ENCODE measurements at regions not wholly inside any gene's neighbourhood (a gene's known extent, or its start where the extent isn't known, plus 50 kb on each side); places are given as distances from the start of the nearest gene placed in this dataset.
"Not testable (repeated sequence)": the region's sequence is repeated elsewhere in the genome, so short reads cannot be mapped to it uniquely, and the experiment has no call there.

DNA sequence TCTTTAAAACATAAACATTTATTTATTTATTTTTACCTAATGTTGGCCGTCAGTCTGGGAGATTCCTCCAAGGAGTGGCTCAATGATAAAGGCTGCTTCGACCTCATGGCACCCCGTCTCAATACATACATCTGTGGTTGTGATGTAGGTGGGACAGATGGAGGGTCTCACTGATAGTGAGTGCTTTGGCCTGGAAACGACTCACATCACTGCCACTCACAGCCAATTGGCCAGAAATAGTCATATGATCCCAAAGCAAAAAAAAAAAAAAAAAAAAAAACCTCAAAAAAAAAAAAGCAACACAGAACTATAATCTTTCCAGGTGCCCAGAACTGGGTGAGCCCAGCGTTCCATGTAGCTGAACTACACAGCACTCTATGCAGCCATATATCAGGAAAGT lies 125.4 kb downstream of the PSAT1 start:
- Histone ChIP-seq H3K36me3 (no peaks in the 10 kb centered on the region), H3K4me3 (no peak overlapping the region), H3K27me3 (no peaks in the 10 kb centered on the region), H3K4me1 (no peaks in the 10 kb centered on the region), H3K27ac (no peak overlapping the region), H3K9me3 (no peaks in the 10 kb centered on the region)
- TF ChIP-seq EP300 (IDR thresholded peaks at IDR 0.05) (no peak), POLR2AphosphoS5 (IDR thresholded peaks at IDR 0.05) (no peak), POLR2A (IDR thresholded peaks at IDR 0.05) (no peak)
- TF ChIP-seq, protein P1, sequence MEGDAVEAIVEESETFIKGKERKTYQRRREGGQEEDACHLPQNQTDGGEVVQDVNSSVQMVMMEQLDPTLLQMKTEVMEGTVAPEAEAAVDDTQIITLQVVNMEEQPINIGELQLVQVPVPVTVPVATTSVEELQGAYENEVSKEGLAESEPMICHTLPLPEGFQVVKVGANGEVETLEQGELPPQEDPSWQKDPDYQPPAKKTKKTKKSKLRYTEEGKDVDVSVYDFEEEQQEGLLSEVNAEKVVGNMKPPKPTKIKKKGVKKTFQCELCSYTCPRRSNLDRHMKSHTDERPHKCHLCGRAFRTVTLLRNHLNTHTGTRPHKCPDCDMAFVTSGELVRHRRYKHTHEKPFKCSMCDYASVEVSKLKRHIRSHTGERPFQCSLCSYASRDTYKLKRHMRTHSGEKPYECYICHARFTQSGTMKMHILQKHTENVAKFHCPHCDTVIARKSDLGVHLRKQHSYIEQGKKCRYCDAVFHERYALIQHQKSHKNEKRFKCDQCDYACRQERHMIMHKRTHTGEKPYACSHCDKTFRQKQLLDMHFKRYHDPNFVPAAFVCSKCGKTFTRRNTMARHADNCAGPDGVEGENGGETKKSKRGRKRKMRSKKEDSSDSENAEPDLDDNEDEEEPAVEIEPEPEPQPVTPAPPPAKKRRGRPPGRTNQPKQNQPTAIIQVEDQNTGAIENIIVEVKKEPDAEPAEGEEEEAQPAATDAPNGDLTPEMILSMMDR (IDR thresholded peaks at IDR 0.05): no peak
- intact Hi-C loops (cut with DNase I): no loop called here
- DNase-seq: no peak
- WGBS, 2 donors: 67 to 87% methylated on average over 5 of the region's 5 CpGs

GRCh38 chr9:78424299-78424698 lies 127.4 kb downstream of the PSAT1 start:
- intact Hi-C loops (cut with DNase I): no loop called here
- Histone ChIP-seq H3K36me3 (no peaks in the 10 kb centered on the region), H3K9me3 (no peaks in the 10 kb centered on the region), H3K27ac (no peak overlapping the region), H3K27me3 (no peaks in the 10 kb centered on the region), H3K4me3 (no peak overlapping the region), H3K4me1 (no peaks in the 10 kb centered on the region)
- no peak for DNase-seq
- TF ChIP-seq EP300 (IDR thresholded peaks at IDR 0.05): no peak
- no peak for TF ChIP-seq POLR2A (IDR thresholded peaks at IDR 0.05)
- no peak for TF ChIP-seq POLR2AphosphoS5 (IDR thresholded peaks at IDR 0.05)
- TF ChIP-seq, protein P1 (IDR thresholded peaks at IDR 0.05): no peak
- WGBS, 2 donors: 91 to 94% methylated on average over 3 of the region's 3 CpGs

DNA sequence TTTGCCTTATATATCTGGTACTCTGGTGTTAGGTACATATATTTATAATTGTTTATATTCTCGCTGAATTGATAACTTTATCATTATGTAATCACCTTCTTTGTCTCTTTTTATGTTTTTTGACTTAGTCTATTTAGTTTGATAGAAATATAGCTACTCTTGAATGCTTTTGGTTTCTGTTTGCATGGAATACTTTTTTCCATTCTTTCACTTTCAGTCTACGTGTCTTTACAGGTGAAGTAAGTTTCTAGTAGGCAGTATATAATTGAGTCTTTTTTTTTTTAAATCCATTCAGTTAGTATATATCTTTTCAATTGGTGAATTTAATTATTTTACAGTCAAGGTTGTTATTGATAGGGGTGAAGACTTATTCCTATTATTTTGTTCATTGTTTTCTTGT lies 131.7 kb downstream of the PSAT1 start:
- H3K4me3 ChIP-seq: no peak overlapping the region
- intact Hi-C loops (cut with DNase I): no loop called here
- H3K27ac ChIP-seq: no peak overlapping the region
- H3K27me3 ChIP-seq: no peaks in the 10 kb centered on the region
- no peaks in the 10 kb centered on the region for H3K36me3 ChIP-seq
- no peaks in the 10 kb centered on the region for H3K4me1 ChIP-seq
- DNase-seq: no peak
- peaks cover 0 to 4% (median 0%) of the 10 kb centered on the region in 4 donors for H3K9me3 ChIP-seq
- TF ChIP-seq EP300 (IDR thresholded peaks at IDR 0.05) (no peak), POLR2AphosphoS5 (IDR thresholded peaks at IDR 0.05) (no peak), POLR2A (IDR thresholded peaks at IDR 0.05) (no peak)
- TF ChIP-seq, protein P1 (IDR thresholded peaks at IDR 0.05): no peak
- 19 to 70% methylated on average over 2 of the region's 2 CpGs for WGBS, 2 donors

GRCh38 chr9:78430387-78430786 lies 133.5 kb downstream of the PSAT1 start:
- H3K4me1 ChIP-seq: no peaks in the 10 kb centered on the region
- H3K9me3 ChIP-seq: peaks cover 0 to 4% (median 0%) of the 10 kb centered on the region in 4 donors
- DNase-seq: no peak
- intact Hi-C loops (cut with DNase I): no loop called here
- no peak for TF ChIP-seq POLR2AphosphoS5 (IDR thresholded peaks at IDR 0.05)
- TF ChIP-seq EP300 (IDR thresholded peaks at IDR 0.05): no peak
- TF ChIP-seq, protein P1 (IDR thresholded peaks at IDR 0.05): no peak
- no peak for TF ChIP-seq POLR2A (IDR thresholded peaks at IDR 0.05)
- H3K27ac ChIP-seq: no peak overlapping the region
- 86 to 90% methylated on average over 3 of the region's 3 CpGs for WGBS, 2 donors
- H3K4me3 ChIP-seq: no peak overlapping the region
- no peaks in the 10 kb centered on the region for H3K36me3 ChIP-seq
- H3K27me3 ChIP-seq: no peaks in the 10 kb centered on the region

DNA sequence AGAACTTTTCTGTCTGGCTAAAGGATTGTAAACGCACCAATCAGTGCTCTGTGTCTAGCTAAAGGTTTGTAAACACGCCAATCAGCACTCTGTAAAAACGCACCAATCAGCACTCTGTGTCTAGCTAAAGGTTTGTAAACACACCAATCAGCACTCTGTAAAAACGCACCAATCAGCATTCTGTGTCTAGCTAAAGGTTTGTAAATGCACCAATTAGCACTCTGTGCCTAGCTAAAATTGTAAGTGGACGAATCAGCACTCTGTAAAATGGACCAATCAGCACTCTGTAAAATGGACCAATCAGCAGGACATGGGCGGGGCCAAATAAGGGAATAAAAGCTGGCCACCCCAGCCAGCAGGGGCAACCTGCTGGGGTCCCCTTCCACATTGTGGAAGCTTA lies 134.1 kb downstream of the PSAT1 start:
- H3K27ac ChIP-seq; H3K27me3 ChIP-seq; intact Hi-C loops (cut with DNase I); DNase-seq; H3K9me3 ChIP-seq; H3K4me1 ChIP-seq; H3K36me3 ChIP-seq; H3K4me3 ChIP-seq: not testable (repeated sequence)
- WGBS, 2 donors: 83 to 90% methylated on average over 6 of the region's 6 CpGs
